GM18505 (cell line): ENCODE measurements at regions not wholly inside any gene's neighbourhood (a gene's known extent, or its start where the extent isn't known, plus 50 kb on each side); places are given as distances from the start of the nearest gene placed in this dataset.
"Not testable (repeated sequence)": the region's sequence is repeated elsewhere in the genome, so short reads cannot be mapped to it uniquely, and the experiment has no call there.

Source experiments
- ATAC-seq: cut with Tn5 transposase; IDR thresholded peaks from one replicate; pipeline ENCODE4 v1.9.1; 2021; ENCODE audit not compliant: unreplicated experiment
- POLR2A ChIP-seq: IDR thresholded peaks from 4 replicates; pipeline ENCODE4 v1.6.1; 2011; ENCODE audit warnings: borderline replicate concordance; ENCODE audit not compliant: insufficient read depth, insufficient read length; ENCODE audit errors: extremely low read depth

GRCh38 chr2:14761118-14761517, 128.6 kb downstream of the LRATD1 start:
- no peak for TF ChIP-seq POLR2A
- ATAC-seq: no peak

- ATAC-seq: no peak
Measured at GRCh38 chr2:14773696-14774095, 141.2 kb downstream of the LRATD1 start.

GRCh38 chr2:14774436-14774968, 142.0 kb downstream of the LRATD1 start:
- TF ChIP-seq POLR2A: no peak
- ATAC-seq: no peak

More at GRCh38 chr2:14773696-14774095, 141.2 kb downstream of the LRATD1 start:
- TF ChIP-seq POLR2A: no peak

- ATAC-seq: no peak
- no peak for TF ChIP-seq POLR2A
Measured at GRCh38 chr2:14776216-14776615, 143.7 kb downstream of the LRATD1 start.

- no peak for TF ChIP-seq POLR2A
- no peak for ATAC-seq
Measured at GRCh38 chr2:14778015-14778414, 145.5 kb downstream of the LRATD1 start.

- TF ChIP-seq POLR2A: no peak
- no peak for ATAC-seq
Measured at GRCh38 chr2:14779252-14779651, 146.7 kb downstream of the LRATD1 start.

- ATAC-seq: no peak
- TF ChIP-seq POLR2A: no peak
Measured at GRCh38 chr2:14781142-14781541, 148.6 kb downstream of the LRATD1 start.

GRCh38 chr2:14788814-14789213, 156.3 kb downstream of the LRATD1 start:
- ATAC-seq: not testable (repeated sequence)

- no peak for TF ChIP-seq POLR2A
- no peak for ATAC-seq
Measured at GRCh38 chr2:14790041-14790640, 157.6 kb downstream of the LRATD1 start.

- TF ChIP-seq POLR2A: no peak
- ATAC-seq: no peak
Measured at GRCh38 chr2:14803994-14804393, 171.5 kb downstream of the LRATD1 start.

GRCh38 chr2:14804902-14805301, 172.4 kb downstream of the LRATD1 start:
- TF ChIP-seq POLR2A: no peak
- no peak for ATAC-seq

- ATAC-seq: no peak
- TF ChIP-seq POLR2A: no peak
Measured at GRCh38 chr2:14806613-14807012, 174.1 kb downstream of the LRATD1 start.

GRCh38 chr2:14815201-14815600, 182.7 kb downstream of the LRATD1 start:
- TF ChIP-seq POLR2A: no peak
- no peak for ATAC-seq

- no peak for TF ChIP-seq POLR2A
- no peak for ATAC-seq
Measured at GRCh38 chr2:14816069-14817060, 183.8 kb downstream of the LRATD1 start.
